IMR-90 (cell line): ENCODE measurements at regions not wholly inside any gene's neighbourhood (a gene's known extent, or its start where the extent isn't known, plus 50 kb on each side); places are given as distances from the start of the nearest gene placed in this dataset.

ENCODE experiments used
- ATAC-seq: fragments of 200-7000 bp; cut with Tn5 transposase; 2 replicates; pipeline ENCODE4 v1.9.1; 2020; ENCODE audit warnings: low read depth, mild to moderate bottlenecking, moderate library complexity
- BruUV-seq: library from RNA; stranded (reverse); fragments of 400-500 nt; replicated peaks from 2 replicates; lab custom pipeline; 2021; lab: Mats Ljungman, UMichigan
- CTCF ChIA-PET: fragments of 300-600 bp; formaldehyde crosslinking; extraction: SDS; loops from one replicate; lab custom pipeline; 2021; ENCODE audit warnings: antibody characterized with exemption; lab: Yijun Ruan, JAX
- POLR2A ChIA-PET: fragments of 300-600 bp; sonication (Branson Sonifier 250); formaldehyde crosslinking; loops from one replicate; lab custom pipeline; 2022; ENCODE audit warnings: antibody characterized with exemption; ENCODE audit not compliant: unreplicated experiment; lab: Charles Lee
- DNase-seq: peaks from one replicate; pipeline ENCODE4 v3.0.0; 2013
- H2AFZ ChIP-seq: replicated peaks from 2 replicates; pipeline ENCODE3; 2013; ENCODE audit warnings: low read length, mild to moderate bottlenecking; ENCODE audit not compliant: poor library complexity
- H2AK5ac ChIP-seq: 2 replicates; pipeline ENCODE4 v1.6.1; 2013; ENCODE audit warnings: low read depth, low read length, inconsistent platforms
- H2AK9ac ChIP-seq: replicated peaks from 2 replicates; pipeline ENCODE3; 2013; ENCODE audit warnings: mild to moderate bottlenecking, low read depth, low read length, moderate library complexity; ENCODE audit not compliant: poor library complexity
- H2BK120ac ChIP-seq: 2 replicates; pipeline ENCODE4 v1.6.1; 2013; ENCODE audit warnings: low read depth, low read length, inconsistent platforms
- H2BK15ac ChIP-seq: 3 replicates; pipeline ENCODE4 v1.6.1; 2013; ENCODE audit warnings: low read depth, low read length, inconsistent platforms
- H2BK20ac ChIP-seq: 2 replicates; pipeline ENCODE4 v1.6.1; 2013; ENCODE audit warnings: low read depth, mild to moderate bottlenecking, inconsistent platforms, low read length, moderate library complexity
- H2BK5ac ChIP-seq: 2 replicates; pipeline ENCODE4 v1.6.1; 2013; ENCODE audit warnings: mild to moderate bottlenecking, low read depth, low read length, inconsistent platforms; ENCODE audit not compliant: poor library complexity, severe bottlenecking
- H3K14ac ChIP-seq: replicated peaks from 2 replicates; pipeline ENCODE4 v1.6.1; 2013; ENCODE audit warnings: low read depth, low read length, inconsistent platforms
- H3K18ac ChIP-seq: 2 replicates; pipeline ENCODE4 v1.6.1; 2013; ENCODE audit warnings: low read depth, low read length, control low read depth
- H3K23ac ChIP-seq: 2 replicates; pipeline ENCODE4 v1.6.1; 2013; ENCODE audit warnings: low read depth, low read length, inconsistent platforms
- H3K27ac ChIP-seq: 2 replicates; pipeline ENCODE4 v1.5.1; 2013; ENCODE audit warnings: mild to moderate bottlenecking, control low read depth, low read length; ENCODE audit not compliant: insufficient read depth
- H3K27me3 ChIP-seq: 2 replicates; pipeline ENCODE4 v1.6.1; 2013; ENCODE audit warnings: low read length; ENCODE audit not compliant: control insufficient read depth, insufficient read depth
- H3K36me3 ChIP-seq: 2 replicates; pipeline ENCODE4 v1.6.1; 2013; ENCODE audit warnings: low read length, mixed read lengths; ENCODE audit not compliant: control insufficient read depth, insufficient read depth
- H3K4ac ChIP-seq: 2 replicates; pipeline ENCODE4 v1.6.1; 2013; ENCODE audit warnings: low read depth, low read length, inconsistent platforms
- H3K4me1 ChIP-seq: 2 replicates; pipeline ENCODE4 v1.6.1; 2013; ENCODE audit warnings: low read length, mixed read lengths; ENCODE audit not compliant: control insufficient read depth, insufficient read depth
- H3K4me2 ChIP-seq: 2 replicates; pipeline ENCODE4 v1.6.1; 2013; ENCODE audit warnings: low read depth, mild to moderate bottlenecking, control low read depth, low read length, moderate library complexity
- H3K4me3 ChIP-seq: 2 replicates; pipeline ENCODE4 v1.5.1; 2013; ENCODE audit warnings: low read depth, mild to moderate bottlenecking, control low read depth, low read length, moderate library complexity; ENCODE audit not compliant: insufficient read depth
- H3K56ac ChIP-seq: 2 replicates; pipeline ENCODE4 v1.6.1; 2013; ENCODE audit warnings: low read length, inconsistent platforms; ENCODE audit not compliant: insufficient read depth; ENCODE audit errors: extremely low read depth
- H3K79me1 ChIP-seq, 2 experiments: 2 replicates each; pipeline ENCODE4 v1.6.1; 2013; ENCODE audit warnings: low read length in 2 of 2, inconsistent platforms in 1 of 2, low read depth in 1 of 2
- H3K9ac ChIP-seq: 2 replicates; pipeline ENCODE4 v1.6.1; 2013; ENCODE audit warnings: low read depth, low read length, control low read depth
- H3K9me1 ChIP-seq: 2 replicates; pipeline ENCODE4 v1.6.1; 2013; ENCODE audit warnings: low read length, inconsistent platforms; ENCODE audit not compliant: insufficient read depth
- H3K9me3 ChIP-seq: 2 replicates; pipeline ENCODE4 v1.6.1; 2013; ENCODE audit warnings: low read length; ENCODE audit not compliant: control insufficient read depth, insufficient read depth
- H4K20me1 ChIP-seq: 2 replicates; pipeline ENCODE4 v1.6.1; 2013; ENCODE audit warnings: low read length, inconsistent platforms; ENCODE audit not compliant: insufficient read depth
- H4K5ac ChIP-seq: 2 replicates; pipeline ENCODE4 v1.6.1; 2013; ENCODE audit warnings: mild to moderate bottlenecking, low read depth, low read length, control low read depth
- H4K8ac ChIP-seq, 2 experiments: 2 replicates each; pipeline ENCODE4 v1.6.1; 2013; ENCODE audit warnings: low read depth in 2 of 2, low read length in 2 of 2, control low read depth in 1 of 2, inconsistent platforms in 1 of 2
- H4K91ac ChIP-seq: 2 replicates; pipeline ENCODE4 v1.6.1; 2013; ENCODE audit warnings: low read depth, low read length, inconsistent platforms; ENCODE audit not compliant: insufficient read depth
- CEBPB ChIP-seq: IDR thresholded peaks from 2 replicates; pipeline ENCODE4 v1.6.1; 2012; ENCODE audit warnings: low read depth, low read length, improper control_type of control experiment
- CHD1 ChIP-seq: IDR thresholded peaks from 2 replicates; pipeline ENCODE4 v1.6.1; 2012; ENCODE audit warnings: low read depth, low read length, improper control_type of control experiment
- CTCF ChIP-seq: conservative IDR thresholded peaks from 2 replicates; pipeline ENCODE4 v1.5.1; 2012; ENCODE audit warnings: mild to moderate bottlenecking, low read depth, low read length, improper control_type of control experiment
- NFE2L2 ChIP-seq: fragments of 150-350 bp; IDR thresholded peaks from 2 replicates; pipeline ENCODE4 v1.6.1; 2016; ENCODE audit warnings: low read depth, mild to moderate bottlenecking, low read length
- RAD21 ChIP-seq: IDR thresholded peaks from 2 replicates; pipeline ENCODE4 v1.6.1; 2012; ENCODE audit warnings: low read length, improper control_type of control experiment
- RFX5 ChIP-seq: IDR thresholded peaks from 2 replicates; pipeline ENCODE4 v1.8.0; 2012; ENCODE audit warnings: low read depth, mild to moderate bottlenecking, low read length, moderate library complexity
- WGBS, 2 experiments: methylation state at CpG; one replicate each; pipeline versions ENCODE4 v1.1.5 to v1.1.7; 2013; ENCODE audit warnings: missing lambda C conversion rate in 2 of 2; ENCODE audit not compliant: insufficient read length in 1 of 2; ENCODE audit errors: extremely low coverage in 2 of 2; 5-methylcytosine and 5-hydroxymethylcytosine counted together
- dilution Hi-C: fragments of 300-500 bp; cut with HindIII; formaldehyde crosslinking; loops from one replicate; pipeline ENCODE4 v1.14.3; 2018; ENCODE audit warnings: low sequenced_read_pairs; ENCODE audit not compliant: unreplicated experiment
- in situ Hi-C: fragments of 300-500 bp; cut with MboI; formaldehyde crosslinking; loops from 3 replicates; pipeline ENCODE4 v1.14.3; 2019; ENCODE audit warnings: low sequenced_read_pairs, inconsistent platforms, mixed read lengths
- intact Hi-C: fragments of 100-400 bp; cut with micrococcal nuclease; formaldehyde crosslinking; loops from 2 replicates; pipeline ENCODE4 v1.10.0; 2022

- no TSS peak for BruUV-seq
Observed at GRCh38 chr13:55013051-55013450, 1984.4 kb downstream of the OLFM4 start.

More at GRCh38 chr13:55013051-55013450, 1984.4 kb downstream of the OLFM4 start:
- Histone ChIP-seq H3K14ac (no peak overlapping the region), H2BK5ac (no peak overlapping the region), H3K27ac (no peak overlapping the region), H3K27me3 (no peaks in the 10 kb centered on the region), H3K9me1 (no peaks in the 10 kb centered on the region), H2AK5ac (no peak overlapping the region), H3K4ac (no peak overlapping the region), H4K91ac (no peak overlapping the region), H3K9ac (no peak overlapping the region), H2BK120ac (no peak overlapping the region), H3K4me1 (no peaks in the 10 kb centered on the region), H4K20me1 (no peaks in the 10 kb centered on the region), H3K79me1 (no peaks in the 10 kb centered on the region), H2BK20ac (no peak overlapping the region), H4K8ac (no peak overlapping the region), H3K4me2 (no peak overlapping the region), H2AFZ (no peak overlapping the region), H3K18ac (no peak overlapping the region), H3K36me3 (no peaks in the 10 kb centered on the region), H3K23ac (no peak overlapping the region), H4K5ac (no peak overlapping the region), H3K9me3 (peaks cover 5% of the 10 kb centered on the region; the same call in 1 of the 2 replicates), H3K4me3 (no peak overlapping the region), H2BK15ac (no peak overlapping the region), H3K56ac (no peak overlapping the region), H2AK9ac (no peak overlapping the region)
- dilution Hi-C loops (no loop called here), in situ Hi-C loops (no loop called here), intact Hi-C loops (no loop called here)
- ChIA-PET CTCF (no interaction called here), POLR2A (no interaction called here)
- WGBS, 2 experiments = no CpG with 5 or more reads among the region's 4 CpGs
- no peak for DNase-seq
- TF ChIP-seq RFX5 = no peak
- TF ChIP-seq CTCF = no peak
- TF ChIP-seq CEBPB = no peak
- no peak for TF ChIP-seq NFE2L2
- no peak for TF ChIP-seq RAD21
- no peak for TF ChIP-seq CHD1
- no peak for ATAC-seq
